Endodermal cell (in vitro differentiated cells): ENCODE measurements at regions not wholly inside any gene's neighbourhood (a gene's known extent, or its start where the extent isn't known, plus 50 kb on each side); places are given as distances from the start of the nearest gene placed in this dataset.

Experiments used
- DNase-seq: peaks from one replicate; pipeline ENCODE4 v3.0.0-alpha.2; 2017
- H3K27ac ChIP-seq: 2 replicates; pipeline ENCODE4 v1.5.1; 2013; ENCODE audit warnings: mild to moderate bottlenecking, low read depth, low read length, moderate library complexity
- H3K27me3 ChIP-seq: 2 replicates; pipeline ENCODE4 v1.6.1; 2013; ENCODE audit warnings: mild to moderate bottlenecking, low read length, moderate library complexity; ENCODE audit not compliant: insufficient read depth, control insufficient read depth, poor library complexity, severe bottlenecking
- H3K36me3 ChIP-seq: 2 replicates; pipeline ENCODE4 v1.7.0; 2013; ENCODE audit warnings: mild to moderate bottlenecking, low read length, moderate library complexity; ENCODE audit not compliant: control insufficient read depth, insufficient read depth
- H3K4me1 ChIP-seq: one replicate; pipeline ENCODE4 v1.7.0; 2013; ENCODE audit warnings: low read length; ENCODE audit not compliant: control insufficient read depth, insufficient read depth
- H3K4me3 ChIP-seq: 2 replicates; pipeline ENCODE4 v1.5.1; 2013; ENCODE audit warnings: mild to moderate bottlenecking, low read length, moderate library complexity
- H3K9ac ChIP-seq: 2 replicates; pipeline ENCODE4 v1.6.1; 2013; ENCODE audit warnings: mild to moderate bottlenecking, low read length, moderate library complexity; ENCODE audit not compliant: poor library complexity, severe bottlenecking; ENCODE audit errors: extremely low read depth
- H3K9me3 ChIP-seq: 2 replicates; pipeline ENCODE4 v1.6.1; 2013; ENCODE audit warnings: mild to moderate bottlenecking, low read length, moderate library complexity; ENCODE audit not compliant: control insufficient read depth
- H3K27ac Mint-ChIP-seq: 2 replicates; pipeline ENCODE4 v1.8.0; 2020; ENCODE audit warnings: mixed read lengths
- H3K27me3 Mint-ChIP-seq: 2 replicates; pipeline ENCODE4 v1.8.0; 2021; ENCODE audit warnings: mild to moderate bottlenecking, mixed read lengths; ENCODE audit not compliant: insufficient read depth
- H3K36me3 Mint-ChIP-seq: 2 replicates; pipeline ENCODE4 v1.8.0; 2020; ENCODE audit warnings: low read depth, mixed read lengths
- H3K4me1 Mint-ChIP-seq: 2 replicates; pipeline ENCODE4 v1.8.0; 2020; ENCODE audit warnings: mixed read lengths
- H3K4me3 Mint-ChIP-seq: 2 replicates; pipeline ENCODE4 v1.8.0; 2020; ENCODE audit warnings: mild to moderate bottlenecking, moderate library complexity, mixed read lengths
- H3K9me3 Mint-ChIP-seq: 2 replicates; pipeline ENCODE4 v1.8.0; 2020; ENCODE audit warnings: mild to moderate bottlenecking, mixed read lengths
- CTCF ChIP-seq: fragments of 200-600 bp; sonication (generic); conservative IDR thresholded peaks from 2 replicates; pipeline ENCODE4 v1.5.0; 2021; ENCODE audit warnings: antibody characterized with exemption, mild to moderate bottlenecking
- WGBS, 2 experiments: methylation state at CpG; one replicate each; pipeline versions ENCODE4 v1.1.5 to v1.1.7; 2013; ENCODE audit warnings: missing lambda C conversion rate in 2 of 2, mixed read lengths in 1 of 2; ENCODE audit not compliant: insufficient coverage in 1 of 2, insufficient read length in 1 of 2; 5-methylcytosine and 5-hydroxymethylcytosine counted together

GRCh38 chr1:38523568-38523939, 336.0 kb downstream of the RRAGC start:
- TF ChIP-seq CTCF: no peak
- Histone ChIP-seq H3K27ac (no peak overlapping the region), H3K27me3 (peaks cover 45% of the 10 kb centered on the region), H3K9ac (no peak overlapping the region), H3K36me3 (no peaks in the 10 kb centered on the region), H3K4me3 (no peak overlapping the region), H3K4me1 (no peaks in the 10 kb centered on the region), H3K9me3 (no peaks in the 10 kb centered on the region)
- 91 to 93% methylated on average over 5 to 6 of the region's 7 CpGs for WGBS, 2 experiments
- H3K4me3 Mint-ChIP-seq: no peak overlapping the region
- no peak for DNase-seq
- H3K27ac Mint-ChIP-seq: no peak overlapping the region
- H3K4me1 Mint-ChIP-seq: no peaks in the 10 kb centered on the region
- no peaks in the 10 kb centered on the region for H3K36me3 Mint-ChIP-seq
- H3K27me3 Mint-ChIP-seq: peaks cover 36% of the 10 kb centered on the region
- H3K9me3 Mint-ChIP-seq: no peaks in the 10 kb centered on the region

GRCh38 chr1:38522915-38523567, 336.5 kb downstream of the RRAGC start:
- Histone ChIP-seq H3K9ac (no peak overlapping the region), H3K27me3 (peaks cover 50% of the 10 kb centered on the region), H3K27ac (no peak overlapping the region), H3K4me3 (no peak overlapping the region), H3K4me1 (no peaks in the 10 kb centered on the region), H3K9me3 (no peaks in the 10 kb centered on the region), H3K36me3 (no peaks in the 10 kb centered on the region)
- no peaks in the 10 kb centered on the region for H3K4me1 Mint-ChIP-seq
- TF ChIP-seq CTCF: no peak
- 91 to 92% methylated on average over 9 of the region's 10 CpGs for WGBS, 2 experiments
- H3K27me3 Mint-ChIP-seq: peaks cover 38% of the 10 kb centered on the region
- no peak overlapping the region for H3K4me3 Mint-ChIP-seq
- H3K36me3 Mint-ChIP-seq: no peaks in the 10 kb centered on the region
- H3K27ac Mint-ChIP-seq: no peak overlapping the region
- no peak for DNase-seq
- H3K9me3 Mint-ChIP-seq: no peaks in the 10 kb centered on the region

GRCh38 chr1:38516560-38516959, 343.0 kb downstream of the RRAGC start:
- no peak for TF ChIP-seq CTCF
- H3K27me3 ChIP-seq: peaks cover 85% of the 10 kb centered on the region
- H3K9ac ChIP-seq: no peak overlapping the region
- no peak overlapping the region for H3K27ac ChIP-seq
- 97% methylated on average over 2 of the region's 2 CpGs; no CpG with 5 or more reads in 1 of the 2 experiments for WGBS, 2 experiments
- no peaks in the 10 kb centered on the region for H3K9me3 Mint-ChIP-seq
- no peak for DNase-seq
- no peak overlapping the region for H3K27ac Mint-ChIP-seq
- peaks cover 77% of the 10 kb centered on the region for H3K27me3 Mint-ChIP-seq
- no peaks in the 10 kb centered on the region for H3K36me3 Mint-ChIP-seq
- H3K9me3 ChIP-seq: no peaks in the 10 kb centered on the region
- H3K4me1 ChIP-seq: peaks cover 6% of the 10 kb centered on the region
- no peak overlapping the region for H3K4me3 ChIP-seq
- no peaks in the 10 kb centered on the region for H3K36me3 ChIP-seq
- no peak overlapping the region for H3K4me3 Mint-ChIP-seq
- peaks cover 7% of the 10 kb centered on the region for H3K4me1 Mint-ChIP-seq
